HG03575 (cell line): ENCODE measurements at regions not wholly inside any gene's neighbourhood (a gene's known extent, or its start where the extent isn't known, plus 50 kb on each side); places are given as distances from the start of the nearest gene placed in this dataset.

Source experiments
- ATAC-seq: cut with Tn5 transposase; IDR thresholded peaks from one replicate; pipeline ENCODE4 v1.9.1; 2021; ENCODE audit not compliant: unreplicated experiment, insufficient number of reproducible peaks, low FRiP score; ENCODE audit errors: extremely low read depth

- no peak for ATAC-seq
Observed at GRCh38 chr18:77366720-77367641, 117.3 kb downstream of the GALR1 start.

- ATAC-seq: no peak
Observed at GRCh38 chr18:77369644-77370043, 120.0 kb downstream of the GALR1 start.

GRCh38 chr18:77373730-77374445, 124.2 kb downstream of the GALR1 start:
- ATAC-seq: no peak

GRCh38 chr18:77374446-77374805, 124.8 kb downstream of the GALR1 start:
- no peak for ATAC-seq

GRCh38 chr18:77376043-77376732, 126.5 kb downstream of the GALR1 start:
- no peak for ATAC-seq

GRCh38 chr18:77376733-77377094, 127.1 kb downstream of the GALR1 start:
- ATAC-seq: no peak

- ATAC-seq: no peak
Observed at GRCh38 chr18:77377813-77378212, 128.2 kb downstream of the GALR1 start.

- no peak for ATAC-seq
Observed at GRCh38 chr18:77379976-77380509, 130.4 kb downstream of the GALR1 start.

- no peak for ATAC-seq
Observed at GRCh38 chr18:77380695-77381094, 131.0 kb downstream of the GALR1 start.

GRCh38 chr18:77392321-77392720, 142.7 kb downstream of the GALR1 start:
- no peak for ATAC-seq

GRCh38 chr18:77393519-77393918, 143.9 kb downstream of the GALR1 start:
- ATAC-seq: no peak

- no peak for ATAC-seq
Observed at GRCh38 chr18:77395953-77396352, 146.3 kb downstream of the GALR1 start.

- ATAC-seq: no peak
Observed at GRCh38 chr18:77397056-77397455, 147.4 kb downstream of the GALR1 start.

GRCh38 chr18:77397617-77398016, 148.0 kb downstream of the GALR1 start:
- no peak for ATAC-seq

- ATAC-seq: no peak
Observed at GRCh38 chr18:77400561-77400960, 150.9 kb downstream of the GALR1 start.

GRCh38 chr18:77401173-77401572, 151.5 kb downstream of the GALR1 start:
- no peak for ATAC-seq

- ATAC-seq: no peak
Observed at GRCh38 chr18:77403969-77404535, 154.4 kb downstream of the GALR1 start.

GRCh38 chr18:77405096-77405495, 155.4 kb downstream of the GALR1 start:
- no peak for ATAC-seq

GRCh38 chr18:77407733-77408132, 158.1 kb downstream of the GALR1 start:
- ATAC-seq: no peak
